IMR-90 (cell line): ENCODE measurements at regions not wholly inside any gene's neighbourhood (a gene's known extent, or its start where the extent isn't known, plus 50 kb on each side); places are given as distances from the start of the nearest gene placed in this dataset.
A peak's percentile ranks its signal among the peaks of the same experiment; 100 is the strongest.

Experiments used
- ATAC-seq: fragments of 200-7000 bp; cut with Tn5 transposase; 2 replicates; pipeline ENCODE4 v1.9.1; 2020; ENCODE audit warnings: low read depth, mild to moderate bottlenecking, moderate library complexity
- BruUV-seq: library from RNA; stranded (reverse); fragments of 400-500 nt; replicated peaks from 2 replicates; lab custom pipeline; 2021; lab: Mats Ljungman, UMichigan
- CTCF ChIA-PET: fragments of 300-600 bp; formaldehyde crosslinking; extraction: SDS; loops from one replicate; lab custom pipeline; 2021; ENCODE audit warnings: antibody characterized with exemption; lab: Yijun Ruan, JAX
- POLR2A ChIA-PET: fragments of 300-600 bp; sonication (Branson Sonifier 250); formaldehyde crosslinking; loops from one replicate; lab custom pipeline; 2022; ENCODE audit warnings: antibody characterized with exemption; ENCODE audit not compliant: unreplicated experiment; lab: Charles Lee
- DNase-seq: peaks from one replicate; pipeline ENCODE4 v3.0.0; 2013
- H2AFZ ChIP-seq: replicated peaks from 2 replicates; pipeline ENCODE3; 2013; ENCODE audit warnings: low read length, mild to moderate bottlenecking; ENCODE audit not compliant: poor library complexity
- H2AK5ac ChIP-seq: 2 replicates; pipeline ENCODE4 v1.6.1; 2013; ENCODE audit warnings: low read depth, low read length, inconsistent platforms
- H2AK9ac ChIP-seq: replicated peaks from 2 replicates; pipeline ENCODE3; 2013; ENCODE audit warnings: mild to moderate bottlenecking, low read depth, low read length, moderate library complexity; ENCODE audit not compliant: poor library complexity
- H2BK120ac ChIP-seq: 2 replicates; pipeline ENCODE4 v1.6.1; 2013; ENCODE audit warnings: low read depth, low read length, inconsistent platforms
- H2BK15ac ChIP-seq: 3 replicates; pipeline ENCODE4 v1.6.1; 2013; ENCODE audit warnings: low read depth, low read length, inconsistent platforms
- H2BK20ac ChIP-seq: 2 replicates; pipeline ENCODE4 v1.6.1; 2013; ENCODE audit warnings: low read depth, mild to moderate bottlenecking, inconsistent platforms, low read length, moderate library complexity
- H2BK5ac ChIP-seq: 2 replicates; pipeline ENCODE4 v1.6.1; 2013; ENCODE audit warnings: mild to moderate bottlenecking, low read depth, low read length, inconsistent platforms; ENCODE audit not compliant: poor library complexity, severe bottlenecking
- H3K14ac ChIP-seq: replicated peaks from 2 replicates; pipeline ENCODE4 v1.6.1; 2013; ENCODE audit warnings: low read depth, low read length, inconsistent platforms
- H3K18ac ChIP-seq: 2 replicates; pipeline ENCODE4 v1.6.1; 2013; ENCODE audit warnings: low read depth, low read length, control low read depth
- H3K23ac ChIP-seq: 2 replicates; pipeline ENCODE4 v1.6.1; 2013; ENCODE audit warnings: low read depth, low read length, inconsistent platforms
- H3K27ac ChIP-seq: 2 replicates; pipeline ENCODE4 v1.5.1; 2013; ENCODE audit warnings: mild to moderate bottlenecking, control low read depth, low read length; ENCODE audit not compliant: insufficient read depth
- H3K27me3 ChIP-seq: 2 replicates; pipeline ENCODE4 v1.6.1; 2013; ENCODE audit warnings: low read length; ENCODE audit not compliant: control insufficient read depth, insufficient read depth
- H3K36me3 ChIP-seq: 2 replicates; pipeline ENCODE4 v1.6.1; 2013; ENCODE audit warnings: low read length, mixed read lengths; ENCODE audit not compliant: control insufficient read depth, insufficient read depth
- H3K4ac ChIP-seq: 2 replicates; pipeline ENCODE4 v1.6.1; 2013; ENCODE audit warnings: low read depth, low read length, inconsistent platforms
- H3K4me1 ChIP-seq: 2 replicates; pipeline ENCODE4 v1.6.1; 2013; ENCODE audit warnings: low read length, mixed read lengths; ENCODE audit not compliant: control insufficient read depth, insufficient read depth
- H3K4me2 ChIP-seq: 2 replicates; pipeline ENCODE4 v1.6.1; 2013; ENCODE audit warnings: low read depth, mild to moderate bottlenecking, control low read depth, low read length, moderate library complexity
- H3K4me3 ChIP-seq: 2 replicates; pipeline ENCODE4 v1.5.1; 2013; ENCODE audit warnings: low read depth, mild to moderate bottlenecking, control low read depth, low read length, moderate library complexity; ENCODE audit not compliant: insufficient read depth
- H3K56ac ChIP-seq: 2 replicates; pipeline ENCODE4 v1.6.1; 2013; ENCODE audit warnings: low read length, inconsistent platforms; ENCODE audit not compliant: insufficient read depth; ENCODE audit errors: extremely low read depth
- H3K79me1 ChIP-seq, 2 experiments: 2 replicates each; pipeline ENCODE4 v1.6.1; 2013; ENCODE audit warnings: low read length in 2 of 2, inconsistent platforms in 1 of 2, low read depth in 1 of 2
- H3K9ac ChIP-seq: 2 replicates; pipeline ENCODE4 v1.6.1; 2013; ENCODE audit warnings: low read depth, low read length, control low read depth
- H3K9me1 ChIP-seq: 2 replicates; pipeline ENCODE4 v1.6.1; 2013; ENCODE audit warnings: low read length, inconsistent platforms; ENCODE audit not compliant: insufficient read depth
- H3K9me3 ChIP-seq: 2 replicates; pipeline ENCODE4 v1.6.1; 2013; ENCODE audit warnings: low read length; ENCODE audit not compliant: control insufficient read depth, insufficient read depth
- H4K20me1 ChIP-seq: 2 replicates; pipeline ENCODE4 v1.6.1; 2013; ENCODE audit warnings: low read length, inconsistent platforms; ENCODE audit not compliant: insufficient read depth
- H4K5ac ChIP-seq: 2 replicates; pipeline ENCODE4 v1.6.1; 2013; ENCODE audit warnings: mild to moderate bottlenecking, low read depth, low read length, control low read depth
- H4K8ac ChIP-seq, 2 experiments: 2 replicates each; pipeline ENCODE4 v1.6.1; 2013; ENCODE audit warnings: low read depth in 2 of 2, low read length in 2 of 2, control low read depth in 1 of 2, inconsistent platforms in 1 of 2
- H4K91ac ChIP-seq: 2 replicates; pipeline ENCODE4 v1.6.1; 2013; ENCODE audit warnings: low read depth, low read length, inconsistent platforms; ENCODE audit not compliant: insufficient read depth
- BHLHE40 ChIP-seq: fragments of 150-350 bp; IDR thresholded peaks from 2 replicates; pipeline ENCODE4 v1.6.1; 2016; ENCODE audit warnings: mild to moderate bottlenecking, low read depth, low read length
- CHD1 ChIP-seq: IDR thresholded peaks from 2 replicates; pipeline ENCODE4 v1.6.1; 2012; ENCODE audit warnings: low read depth, low read length, improper control_type of control experiment
- MAFK ChIP-seq: IDR thresholded peaks from 2 replicates; pipeline ENCODE4 v1.6.1; 2012; ENCODE audit warnings: low read depth, low read length, improper control_type of control experiment
- MXI1 ChIP-seq: IDR thresholded peaks from 2 replicates; pipeline ENCODE4 v1.6.1; 2012; ENCODE audit warnings: low read depth, mild to moderate bottlenecking, low read length, moderate library complexity, borderline replicate concordance
- dilution Hi-C: fragments of 300-500 bp; cut with HindIII; formaldehyde crosslinking; loops from one replicate; pipeline ENCODE4 v1.14.3; 2018; ENCODE audit warnings: low sequenced_read_pairs; ENCODE audit not compliant: unreplicated experiment
- in situ Hi-C: fragments of 300-500 bp; cut with MboI; formaldehyde crosslinking; loops from 3 replicates; pipeline ENCODE4 v1.14.3; 2019; ENCODE audit warnings: low sequenced_read_pairs, inconsistent platforms, mixed read lengths
- intact Hi-C: fragments of 100-400 bp; cut with micrococcal nuclease; formaldehyde crosslinking; loops from 2 replicates; pipeline ENCODE4 v1.10.0; 2022

- in situ Hi-C loops (no loop called here), intact Hi-C loops (no loop called here), dilution Hi-C loops (no loop called here)
- no peak overlapping the region for H3K27ac ChIP-seq
- ATAC-seq (no peak), DNase-seq (no peak)
- H4K20me1 ChIP-seq, result no peaks in the 10 kb centered on the region
- H2BK120ac ChIP-seq, result no peak overlapping the region
- H3K23ac ChIP-seq, result no peak overlapping the region
- H3K4ac ChIP-seq, result no peak overlapping the region
- H3K27me3 ChIP-seq, result no peaks in the 10 kb centered on the region; the same call in 1 of the 2 replicates
- H4K91ac ChIP-seq, result no peak overlapping the region
- H3K56ac ChIP-seq, result no peak overlapping the region
- no peak overlapping the region for H3K4me3 ChIP-seq
- H2AK5ac ChIP-seq, result no peak overlapping the region
- no peak overlapping the region for H4K8ac ChIP-seq
- H2AK9ac ChIP-seq, result no peak overlapping the region
- no peak overlapping the region for H3K14ac ChIP-seq
- no peaks in the 10 kb centered on the region for H3K36me3 ChIP-seq
- no peak overlapping the region for H4K5ac ChIP-seq
- H2BK5ac ChIP-seq, result no peak overlapping the region
- no peaks in the 10 kb centered on the region for H3K4me1 ChIP-seq
- H3K4me2 ChIP-seq, result no peak overlapping the region
- no peak overlapping the region for H2AFZ ChIP-seq
- TF ChIP-seq BHLHE40 (no peak), CHD1 (no peak), MXI1 (no peak), MAFK (0 out of 2 replicates have a peak, but pooled peaks have one; percentile 2)
- H3K9me1 ChIP-seq, result no peaks in the 10 kb centered on the region
- H3K9me3 ChIP-seq, result no peaks in the 10 kb centered on the region
- H3K79me1 ChIP-seq, result no peaks in the 10 kb centered on the region
- no peak overlapping the region for H3K18ac ChIP-seq
- H3K9ac ChIP-seq, result no peak overlapping the region
- no peak overlapping the region for H2BK15ac ChIP-seq
- POLR2A ChIA-PET, result no interaction called here
- no TSS peak for BruUV-seq
- H2BK20ac ChIP-seq, result no peak overlapping the region
- CTCF ChIA-PET, result no interaction called here
Observed at GRCh38 chr2:142574388-142574787, 303.1 kb upstream of the KYNU start.
